Testis (tissue), 2 donors: ENCODE measurements at regions not wholly inside any gene's neighbourhood (a gene's known extent, or its start where the extent isn't known, plus 50 kb on each side); places are given as distances from the start of the nearest gene placed in this dataset.

Source experiments
- POLR2A ChIP-seq: fragments of 450-650 bp; IDR thresholded peaks from one replicate; pipeline ENCODE4 v1.6.1; 2017; ENCODE audit warnings: antibody characterized with exemption, mild to moderate bottlenecking, moderate library complexity
- TF ChIP-seq, protein P1 (sequence below), 3 experiments: fragments of 450-650 bp in 2 of 3; fragments of 200-600 bp in 1 of 3; sonication (generic) in 1 of 3; IDR thresholded peaks; one replicate each; pipeline ENCODE4 v1.5.1; 2016 to 2019; ENCODE audit warnings: antibody characterized with exemption in 3 of 3, mild to moderate bottlenecking in 2 of 3, moderate library complexity in 1 of 3

- TF ChIP-seq, protein P1, sequence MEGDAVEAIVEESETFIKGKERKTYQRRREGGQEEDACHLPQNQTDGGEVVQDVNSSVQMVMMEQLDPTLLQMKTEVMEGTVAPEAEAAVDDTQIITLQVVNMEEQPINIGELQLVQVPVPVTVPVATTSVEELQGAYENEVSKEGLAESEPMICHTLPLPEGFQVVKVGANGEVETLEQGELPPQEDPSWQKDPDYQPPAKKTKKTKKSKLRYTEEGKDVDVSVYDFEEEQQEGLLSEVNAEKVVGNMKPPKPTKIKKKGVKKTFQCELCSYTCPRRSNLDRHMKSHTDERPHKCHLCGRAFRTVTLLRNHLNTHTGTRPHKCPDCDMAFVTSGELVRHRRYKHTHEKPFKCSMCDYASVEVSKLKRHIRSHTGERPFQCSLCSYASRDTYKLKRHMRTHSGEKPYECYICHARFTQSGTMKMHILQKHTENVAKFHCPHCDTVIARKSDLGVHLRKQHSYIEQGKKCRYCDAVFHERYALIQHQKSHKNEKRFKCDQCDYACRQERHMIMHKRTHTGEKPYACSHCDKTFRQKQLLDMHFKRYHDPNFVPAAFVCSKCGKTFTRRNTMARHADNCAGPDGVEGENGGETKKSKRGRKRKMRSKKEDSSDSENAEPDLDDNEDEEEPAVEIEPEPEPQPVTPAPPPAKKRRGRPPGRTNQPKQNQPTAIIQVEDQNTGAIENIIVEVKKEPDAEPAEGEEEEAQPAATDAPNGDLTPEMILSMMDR (IDR thresholded peaks at IDR 0.05) = no peak
- TF ChIP-seq POLR2A = no peak
Measured at GRCh38 chr6:10269814-10270472, 144.9 kb downstream of the TFAP2A start.
